H1 (cell line): ENCODE measurements at regions not wholly inside any gene's neighbourhood (a gene's known extent, or its start where the extent isn't known, plus 50 kb on each side); places are given as distances from the start of the nearest gene placed in this dataset.

ENCODE experiments used
- ASH2L ChIP-seq: fragments of 200-600, 300-600 bp; sonication (generic); IDR thresholded peaks from one replicate; pipeline ENCODE4 v1.7.1; 2017; ENCODE audit warnings: low read length
- CHD2 ChIP-seq: IDR thresholded peaks from 2 replicates; pipeline ENCODE4 v1.6.1; 2012; ENCODE audit warnings: low read length, improper control_type of control experiment
- EGR1 ChIP-seq: IDR thresholded peaks from 2 replicates; pipeline ENCODE4 v1.6.1; 2011; ENCODE audit warnings: low read depth, low read length, borderline replicate concordance
- KDM5A ChIP-seq: fragments of 200-600 bp; IDR thresholded peaks from 2 replicates; pipeline ENCODE4 v1.7.1; 2012; ENCODE audit warnings: mild to moderate bottlenecking, low read length, inconsistent platforms, mixed read lengths
- POLR2AphosphoS5 ChIP-seq: IDR thresholded peaks from 2 replicates; pipeline ENCODE4 v1.6.1; 2011; ENCODE audit warnings: low read depth, low read length
- RFX5 ChIP-seq: IDR thresholded peaks from 2 replicates; pipeline ENCODE4 v1.6.1; 2011; ENCODE audit warnings: low read depth, low read length, improper control_type of control experiment, borderline replicate concordance
- RXRA ChIP-seq: IDR thresholded peaks from 2 replicates; pipeline ENCODE4 v1.6.1; 2011; ENCODE audit warnings: low read depth, mild to moderate bottlenecking, low read length, moderate library complexity; ENCODE audit not compliant: insufficient read depth
- SAP30 ChIP-seq: fragments of 300-600 bp; sonication (generic); IDR thresholded peaks from 2 replicates; pipeline ENCODE4 v1.7.1; 2012; ENCODE audit warnings: low read length, moderate library complexity, mild to moderate bottlenecking, inconsistent platforms; ENCODE audit not compliant: insufficient read depth, insufficient replicate concordance
- SRF ChIP-seq: IDR thresholded peaks from 2 replicates; pipeline ENCODE4 v1.6.1; 2011; ENCODE audit warnings: mild to moderate bottlenecking, low read depth, low read length, moderate library complexity
- YY1 ChIP-seq: IDR thresholded peaks from 2 replicates; pipeline ENCODE4 v1.6.1; 2011; ENCODE audit warnings: low read depth, mild to moderate bottlenecking, low read length
- TF ChIP-seq, protein P1 (sequence below): IDR thresholded peaks from 2 replicates; pipeline ENCODE4 v1.6.1; 2011; ENCODE audit warnings: low read depth, mild to moderate bottlenecking, low read length; ENCODE audit not compliant: insufficient read depth

- TF ChIP-seq, protein P1, sequence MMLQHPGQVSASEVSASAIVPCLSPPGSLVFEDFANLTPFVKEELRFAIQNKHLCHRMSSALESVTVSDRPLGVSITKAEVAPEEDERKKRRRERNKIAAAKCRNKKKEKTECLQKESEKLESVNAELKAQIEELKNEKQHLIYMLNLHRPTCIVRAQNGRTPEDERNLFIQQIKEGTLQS, result no peak
- TF ChIP-seq POLR2AphosphoS5 (no peak), EGR1 (no peak), YY1 (no peak), SAP30 (no peak), RXRA (no peak), RFX5 (no peak), CHD2 (no peak), ASH2L (no peak), SRF (no peak), KDM5A (no peak)
Measured at GRCh38 chr3:127389420-127389819, 101.6 kb upstream of the PRR20G start (continued).
